PC-9 (cell line): ENCODE measurements at regions not wholly inside any gene's neighbourhood (a gene's known extent, or its start where the extent isn't known, plus 50 kb on each side); places are given as distances from the start of the nearest gene placed in this dataset.

Experiments
- CTCF ChIP-seq: fragments of 200-600 bp; sonication (generic); conservative IDR thresholded peaks from 2 replicates; pipeline ENCODE4 v1.6.1; 2017; ENCODE audit warnings: mixed run types, antibody characterized with exemption, mild to moderate bottlenecking, moderate library complexity
- EZH2 ChIP-seq: fragments of 200-600 bp; sonication (generic); IDR thresholded peaks from 2 replicates; pipeline ENCODE4 v1.8.0; 2017; ENCODE audit warnings: antibody characterized with exemption, low read depth

DNA sequence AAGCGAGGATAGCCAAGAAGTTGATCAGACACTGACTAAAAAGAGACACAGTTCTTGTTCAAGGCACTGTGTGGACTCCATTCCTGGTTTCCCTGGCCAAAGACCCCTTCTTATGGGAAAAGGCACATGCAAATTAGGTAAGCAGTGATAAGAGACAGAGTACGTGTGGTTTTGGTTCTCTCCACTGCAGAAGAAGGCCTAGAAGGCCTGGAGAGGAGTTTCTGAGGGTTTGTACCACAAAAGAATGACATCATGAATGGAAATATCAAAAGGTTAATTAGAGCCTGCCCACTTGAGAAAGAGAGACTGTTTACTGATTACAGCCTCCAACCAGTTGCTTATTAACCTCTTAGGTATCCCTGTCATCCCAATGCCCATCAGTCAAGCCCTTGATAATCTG is 137.5 kb downstream of the ZNF365 start:
- TF ChIP-seq CTCF = no peak
- TF ChIP-seq EZH2 = no peak
